Fibroblast of villous mesenchyme (primary cell): ENCODE measurements at regions not wholly inside any gene's neighbourhood (a gene's known extent, or its start where the extent isn't known, plus 50 kb on each side); places are given as distances from the start of the nearest gene placed in this dataset.

ENCODE experiments used
- DNase-seq: peaks from one replicate; pipeline ENCODE4 v3.0.0-alpha.2; 2010; ENCODE audit warnings: low read depth
- H3K4me3 ChIP-seq: 2 replicates; pipeline ENCODE4 v1.5.1; 2011; ENCODE audit warnings: low read depth, mild to moderate bottlenecking, low read length
- CTCF ChIP-seq: IDR thresholded peaks from 2 replicates; pipeline ENCODE4 v1.5.1; 2012; ENCODE audit warnings: low read depth, mild to moderate bottlenecking, low read length; ENCODE audit not compliant: insufficient read depth

GRCh38 chr6:97813889-97814567 is 531.0 kb upstream of the MMS22L start:
- TF ChIP-seq CTCF, result no peak
- DNase-seq, result no peak
- H3K4me3 ChIP-seq, result no peak overlapping the region

GRCh38 chr6:97815301-97815812 is 532.3 kb upstream of the MMS22L start:
- DNase-seq, result no peak
- TF ChIP-seq CTCF, result no peak
- H3K4me3 ChIP-seq, result no peak overlapping the region

GRCh38 chr6:97816526-97816925 is 533.5 kb upstream of the MMS22L start:
- H3K4me3 ChIP-seq, result no peak overlapping the region
- no peak for TF ChIP-seq CTCF
- DNase-seq, result no peak

GRCh38 chr6:97819710-97820109 is 536.7 kb upstream of the MMS22L start:
- no peak for DNase-seq
- no peak for TF ChIP-seq CTCF

GRCh38 chr6:97820400-97820799 is 537.4 kb upstream of the MMS22L start:
- no peak for TF ChIP-seq CTCF
- DNase-seq, result no peak
- H3K4me3 ChIP-seq, result no peak overlapping the region

More at GRCh38 chr6:97819710-97820109, 536.7 kb upstream of the MMS22L start:
- no peak overlapping the region for H3K4me3 ChIP-seq

- DNase-seq, result no peak
- TF ChIP-seq CTCF, result no peak
- H3K4me3 ChIP-seq, result no peak overlapping the region
Measured at GRCh38 chr6:97822632-97823031, 539.6 kb upstream of the MMS22L start.

GRCh38 chr6:97841763-97842162 is 558.7 kb upstream of the MMS22L start:
- no peak overlapping the region for H3K4me3 ChIP-seq
- DNase-seq, result peak; percentile 1
- no peak for TF ChIP-seq CTCF
